Ishikawa (cell line): ENCODE measurements at regions not wholly inside any gene's neighbourhood (a gene's known extent, or its start where the extent isn't known, plus 50 kb on each side); places are given as distances from the start of the nearest gene placed in this dataset.

Experiments used
- REST ChIP-seq: IDR thresholded peaks from 2 replicates; pipeline ENCODE4 v1.6.1; 2012; ENCODE audit warnings: low read depth, mild to moderate bottlenecking
- TAF1 ChIP-seq: IDR thresholded peaks from 2 replicates; pipeline ENCODE4 v1.6.1; 2012; ENCODE audit warnings: low read depth, mild to moderate bottlenecking

GRCh38 chr12:92370828-92371227, 225.2 kb upstream of the BTG1 start:
- TF ChIP-seq REST = no peak
- no peak for TF ChIP-seq TAF1
